HUES48 (cell line): ENCODE measurements at regions not wholly inside any gene's neighbourhood (a gene's known extent, or its start where the extent isn't known, plus 50 kb on each side); places are given as distances from the start of the nearest gene placed in this dataset.
"Not testable (repeated sequence)": the region's sequence is repeated elsewhere in the genome, so short reads cannot be mapped to it uniquely, and the experiment has no call there.

Source experiments
- H3K27ac ChIP-seq: one replicate; pipeline ENCODE4 v1.7.0; 2013; ENCODE audit warnings: low read depth, low read length, inconsistent platforms
- H3K27me3 ChIP-seq: 2 replicates; pipeline ENCODE4 v1.6.1; 2013; ENCODE audit warnings: mild to moderate bottlenecking, low read length; ENCODE audit not compliant: control insufficient read depth, insufficient read depth
- H3K36me3 ChIP-seq: 2 replicates; pipeline ENCODE4 v1.6.1; 2013; ENCODE audit warnings: low read length; ENCODE audit not compliant: control insufficient read depth, insufficient read depth
- H3K4me1 ChIP-seq: 2 replicates; pipeline ENCODE4 v1.6.1; 2013; ENCODE audit warnings: mild to moderate bottlenecking, low read length; ENCODE audit not compliant: control insufficient read depth, insufficient read depth
- H3K4me3 ChIP-seq: 2 replicates; pipeline ENCODE4 v1.5.1; 2013; ENCODE audit warnings: mild to moderate bottlenecking, low read depth, low read length
- H3K9ac ChIP-seq: 2 replicates; pipeline ENCODE4 v1.6.1; 2013; ENCODE audit warnings: mild to moderate bottlenecking, low read depth, low read length, moderate library complexity
- H3K9me3 ChIP-seq: 2 replicates; pipeline ENCODE4 v1.6.1; 2013; ENCODE audit warnings: low read length; ENCODE audit not compliant: control insufficient read depth, insufficient read depth

GRCh38 chr17:34075076-34075475 is 180.0 kb upstream of the CCL2 start:
- peaks cover 9% of the 10 kb centered on the region for H3K4me1 ChIP-seq
- no peaks in the 10 kb centered on the region for H3K9me3 ChIP-seq
- H3K4me3 ChIP-seq: no peak overlapping the region
- no peak overlapping the region for H3K27ac ChIP-seq
- no peaks in the 10 kb centered on the region for H3K27me3 ChIP-seq
- no peaks in the 10 kb centered on the region for H3K36me3 ChIP-seq
- H3K9ac ChIP-seq: no peak overlapping the region

- peaks cover 9% of the 10 kb centered on the region for H3K4me1 ChIP-seq
- H3K27me3 ChIP-seq: no peaks in the 10 kb centered on the region
- H3K9me3 ChIP-seq: no peaks in the 10 kb centered on the region
- no peak overlapping the region for H3K27ac ChIP-seq
- H3K36me3 ChIP-seq: no peaks in the 10 kb centered on the region
- no peak overlapping the region for H3K9ac ChIP-seq
- no peak overlapping the region for H3K4me3 ChIP-seq
Observed at GRCh38 chr17:34076743-34077631, 178.1 kb upstream of the CCL2 start.

DNA sequence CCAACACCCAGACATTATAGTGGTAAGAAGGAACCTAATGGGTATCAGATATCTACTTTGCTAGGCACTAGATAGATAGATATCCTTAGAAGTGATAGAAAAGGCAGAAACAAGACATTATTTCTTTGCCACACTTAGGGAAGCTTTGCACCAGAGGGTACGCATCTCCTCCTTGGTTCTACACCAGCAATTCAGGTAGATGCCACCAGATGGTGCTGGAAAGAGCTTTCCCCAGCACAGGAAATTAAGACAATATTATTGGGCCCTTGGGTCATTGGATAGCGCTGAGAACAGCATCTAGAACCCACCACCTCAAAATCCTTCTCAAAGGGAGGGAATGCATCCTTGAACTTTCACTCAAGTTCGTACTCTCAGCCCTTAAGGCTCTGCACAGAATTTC is 173.8 kb upstream of the CCL2 start:
- Histone ChIP-seq H3K36me3 (no peaks in the 10 kb centered on the region), H3K27me3 (no peaks in the 10 kb centered on the region), H3K9me3 (no peaks in the 10 kb centered on the region), H3K27ac (no peak overlapping the region), H3K4me3 (no peak overlapping the region), H3K9ac (no peak overlapping the region), H3K4me1 (peaks cover 9% of the 10 kb centered on the region)

GRCh38 chr17:34082404-34082803 is 172.7 kb upstream of the CCL2 start:
- Histone ChIP-seq H3K9ac (no peak overlapping the region), H3K27me3 (no peaks in the 10 kb centered on the region), H3K27ac (no peak overlapping the region)

GRCh38 chr17:34089042-34089441 is 166.0 kb upstream of the CCL2 start:
- not testable (repeated sequence) for H3K27ac ChIP-seq, H3K9ac ChIP-seq, H3K36me3 ChIP-seq, H3K9me3 ChIP-seq, H3K27me3 ChIP-seq, H3K4me1 ChIP-seq, H3K4me3 ChIP-seq

More at GRCh38 chr17:34082404-34082803, 172.7 kb upstream of the CCL2 start:
- no peaks in the 10 kb centered on the region for H3K9me3 ChIP-seq
- H3K4me1 ChIP-seq: peaks cover 4% of the 10 kb centered on the region
- H3K36me3 ChIP-seq: no peaks in the 10 kb centered on the region
- H3K4me3 ChIP-seq: no peak overlapping the region

DNA sequence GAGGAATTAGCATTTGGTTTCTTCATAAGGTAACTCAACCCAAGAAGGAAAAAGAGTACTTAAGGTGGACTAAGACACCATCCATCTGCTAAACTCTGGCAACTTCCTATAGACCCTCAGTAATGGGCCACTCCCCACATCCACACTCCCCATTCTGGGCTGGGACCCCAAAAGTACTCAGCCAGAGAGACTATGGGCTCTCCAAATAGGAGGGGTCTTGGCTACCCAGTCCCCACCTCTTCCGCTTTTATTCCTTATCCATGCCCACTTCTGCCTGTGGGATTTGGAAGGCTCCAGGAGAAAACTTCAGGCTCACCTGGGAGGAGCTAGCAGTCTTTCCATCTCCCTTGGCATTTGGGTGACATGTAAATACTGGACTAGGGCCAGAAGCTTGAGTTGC is 164.5 kb upstream of the CCL2 start:
- Histone ChIP-seq H3K9me3 (0 out of 2 replicates have a peak, but pooled peaks cover 3% of the 10 kb centered on the region), H3K27me3 (no peaks in the 10 kb centered on the region), H3K9ac (no peak overlapping the region), H3K27ac (no peak overlapping the region), H3K4me1 (no peaks in the 10 kb centered on the region), H3K36me3 (no peaks in the 10 kb centered on the region), H3K4me3 (no peak overlapping the region)

DNA sequence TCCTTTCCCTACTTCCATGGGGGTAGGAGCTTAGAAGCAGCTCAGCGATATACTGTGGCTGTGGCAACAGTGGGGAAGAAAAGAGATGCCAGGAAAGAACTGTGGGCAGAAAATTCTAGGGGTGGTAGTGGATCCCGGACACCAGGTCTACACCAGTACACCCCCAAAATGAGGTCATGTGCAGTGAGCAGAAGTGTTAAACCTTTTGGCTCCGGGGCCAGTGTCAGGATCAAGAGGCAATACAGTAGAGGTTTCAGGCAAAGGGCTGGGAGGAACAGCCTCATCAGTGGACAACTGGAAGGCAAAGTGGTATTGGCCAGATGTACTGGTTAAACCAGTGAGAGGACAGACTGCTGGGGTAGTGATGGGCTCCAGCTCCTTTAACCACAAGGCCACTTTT is 163.1 kb upstream of the CCL2 start:
- Histone ChIP-seq H3K4me3 (no peak overlapping the region), H3K27ac (no peak overlapping the region), H3K9ac (no peak overlapping the region), H3K36me3 (no peaks in the 10 kb centered on the region), H3K27me3 (no peaks in the 10 kb centered on the region), H3K9me3 (0 out of 2 replicates have a peak, but pooled peaks cover 3% of the 10 kb centered on the region), H3K4me1 (no peaks in the 10 kb centered on the region)

DNA sequence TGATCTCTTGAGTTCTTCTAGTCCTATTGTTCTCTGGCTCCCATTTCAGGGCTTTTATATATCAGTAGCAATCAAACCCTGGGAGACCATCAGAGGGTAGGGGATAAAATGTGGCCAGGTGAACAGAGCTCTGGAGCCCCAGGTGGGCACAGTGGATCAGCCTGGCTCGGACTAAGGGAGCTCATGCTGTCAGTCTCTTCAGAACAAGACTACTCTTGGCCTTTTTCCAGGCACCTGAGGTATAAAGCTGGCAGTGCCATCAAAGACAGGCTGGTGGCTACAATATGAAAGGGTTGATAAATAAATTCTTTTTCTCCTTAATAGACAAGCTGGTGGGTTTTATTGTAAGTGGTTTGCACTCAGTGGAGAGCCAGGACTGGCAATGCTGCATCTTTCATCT is 160.0 kb upstream of the CCL2 start:
- H3K4me1 ChIP-seq: peaks cover 3% of the 10 kb centered on the region
- H3K9ac ChIP-seq: no peak overlapping the region
- no peaks in the 10 kb centered on the region for H3K9me3 ChIP-seq
- no peaks in the 10 kb centered on the region for H3K27me3 ChIP-seq
- H3K4me3 ChIP-seq: no peak overlapping the region
- no peaks in the 10 kb centered on the region for H3K36me3 ChIP-seq
- no peak overlapping the region for H3K27ac ChIP-seq

DNA sequence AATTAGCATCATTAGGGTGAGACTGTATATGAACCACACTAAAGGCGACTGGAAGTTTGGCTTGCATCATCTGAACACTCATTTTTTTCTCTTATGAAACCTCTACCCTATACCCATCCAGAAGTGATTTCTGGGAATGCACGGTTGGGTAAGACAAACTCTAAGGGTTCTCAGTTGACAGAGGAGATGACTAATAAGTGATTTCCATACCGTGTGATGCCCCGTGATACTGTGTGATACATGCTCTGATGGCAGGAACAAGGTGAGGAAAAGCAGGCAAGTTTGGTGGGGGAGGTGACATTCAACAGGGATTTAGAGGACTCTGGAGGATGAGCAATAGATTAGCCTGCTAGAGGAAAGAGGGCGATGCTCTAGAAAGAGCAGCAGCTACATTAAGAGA is 156.4 kb upstream of the CCL2 start:
- H3K9ac ChIP-seq: no peak overlapping the region
- no peaks in the 10 kb centered on the region for H3K36me3 ChIP-seq
- H3K27me3 ChIP-seq: no peaks in the 10 kb centered on the region
- no peak overlapping the region for H3K27ac ChIP-seq
- peaks cover 3% of the 10 kb centered on the region for H3K4me1 ChIP-seq
- no peaks in the 10 kb centered on the region for H3K9me3 ChIP-seq
- no peak overlapping the region for H3K4me3 ChIP-seq

GRCh38 chr17:34099859-34100515 is 155.1 kb upstream of the CCL2 start:
- Histone ChIP-seq H3K9me3 (no peaks in the 10 kb centered on the region), H3K4me1 (peaks cover 3% of the 10 kb centered on the region), H3K36me3 (no peaks in the 10 kb centered on the region), H3K9ac (no peak overlapping the region), H3K4me3 (no peak overlapping the region), H3K27ac (no peak overlapping the region), H3K27me3 (no peaks in the 10 kb centered on the region)

GRCh38 chr17:34107019-34107418 is 148.1 kb upstream of the CCL2 start:
- Histone ChIP-seq H3K9ac (no peak overlapping the region), H3K9me3 (no peaks in the 10 kb centered on the region), H3K36me3 (no peaks in the 10 kb centered on the region), H3K4me3 (no peak overlapping the region), H3K27ac (no peak overlapping the region), H3K27me3 (no peaks in the 10 kb centered on the region), H3K4me1 (no peaks in the 10 kb centered on the region)
